Panc1 (cell line): ENCODE measurements at regions not wholly inside any gene's neighbourhood (a gene's known extent, or its start where the extent isn't known, plus 50 kb on each side); places are given as distances from the start of the nearest gene placed in this dataset.

Experiments used
- CTCF ChIP-seq: fragments of 450-650 bp; IDR thresholded peaks from 2 replicates; pipeline ENCODE4 v1.5.1; 2017; ENCODE audit warnings: mild to moderate bottlenecking
- POLR2AphosphoS5 ChIP-seq: IDR thresholded peaks from 2 replicates; pipeline ENCODE4 v1.6.1; 2012; ENCODE audit warnings: mild to moderate bottlenecking, low read depth, low read length, moderate library complexity
- REST ChIP-seq, 2 experiments: IDR thresholded peaks; 2 replicates each; pipeline ENCODE4 v1.6.1; 2011 to 2012; ENCODE audit warnings: low read depth in 2 of 2, control low read depth in 1 of 2, low read length in 1 of 2, mild to moderate bottlenecking in 1 of 2, moderate library complexity in 1 of 2; ENCODE audit not compliant: insufficient read depth in 1 of 2
- TCF7L2 ChIP-seq: IDR thresholded peaks from 2 replicates; pipeline ENCODE4 v1.6.1; 2011; ENCODE audit warnings: mild to moderate bottlenecking, low read depth, low read length, inconsistent platforms

DNA sequence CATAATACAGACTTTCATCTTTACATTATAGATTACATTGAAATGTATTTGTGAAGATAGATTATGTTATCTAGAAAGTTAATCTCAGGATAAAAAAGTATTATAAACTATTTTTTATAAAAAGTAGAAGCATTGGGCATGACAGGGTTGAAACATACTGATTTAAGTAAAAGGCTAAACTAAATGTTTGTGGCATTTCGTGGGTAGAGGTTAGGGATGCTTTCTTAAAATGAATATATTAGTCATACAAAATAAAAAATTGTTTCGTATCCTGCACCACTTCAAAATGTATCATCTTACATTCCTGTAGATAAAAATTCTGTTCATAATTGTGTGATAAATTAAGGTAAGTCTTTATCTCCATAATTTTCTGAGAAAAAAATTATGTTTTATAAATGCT is 603.6 kb downstream of the SPRY1 start:
- no peak for TF ChIP-seq CTCF
- no peak for TF ChIP-seq REST (IDR thresholded peaks at IDR 0.05; ENCODE audit: insufficient read depth in 1 of 2, low read depth in 2 of 2, low read length in 1 of 2)
- TF ChIP-seq POLR2AphosphoS5 = no peak
- TF ChIP-seq TCF7L2 = no peak
